Frontal cortex (tissue), 3 donors: ENCODE measurements at regions not wholly inside any gene's neighbourhood (a gene's known extent, or its start where the extent isn't known, plus 50 kb on each side); places are given as distances from the start of the nearest gene placed in this dataset.

Experiments
- DNase-seq, 2 donors: peaks; one replicate each; pipeline ENCODE4 v3.0.0; 2012; ENCODE audit warnings: low spot score in 2 of 2
- FAIRE-seq: peaks from 2 replicates; lab custom pipeline; 2012; peaks lifted over from hg19 to GRCh38; lab: Jason Lieb, UNC
- donor health status: control.
- donor health status: control.
- donor health status: control.

DNA sequence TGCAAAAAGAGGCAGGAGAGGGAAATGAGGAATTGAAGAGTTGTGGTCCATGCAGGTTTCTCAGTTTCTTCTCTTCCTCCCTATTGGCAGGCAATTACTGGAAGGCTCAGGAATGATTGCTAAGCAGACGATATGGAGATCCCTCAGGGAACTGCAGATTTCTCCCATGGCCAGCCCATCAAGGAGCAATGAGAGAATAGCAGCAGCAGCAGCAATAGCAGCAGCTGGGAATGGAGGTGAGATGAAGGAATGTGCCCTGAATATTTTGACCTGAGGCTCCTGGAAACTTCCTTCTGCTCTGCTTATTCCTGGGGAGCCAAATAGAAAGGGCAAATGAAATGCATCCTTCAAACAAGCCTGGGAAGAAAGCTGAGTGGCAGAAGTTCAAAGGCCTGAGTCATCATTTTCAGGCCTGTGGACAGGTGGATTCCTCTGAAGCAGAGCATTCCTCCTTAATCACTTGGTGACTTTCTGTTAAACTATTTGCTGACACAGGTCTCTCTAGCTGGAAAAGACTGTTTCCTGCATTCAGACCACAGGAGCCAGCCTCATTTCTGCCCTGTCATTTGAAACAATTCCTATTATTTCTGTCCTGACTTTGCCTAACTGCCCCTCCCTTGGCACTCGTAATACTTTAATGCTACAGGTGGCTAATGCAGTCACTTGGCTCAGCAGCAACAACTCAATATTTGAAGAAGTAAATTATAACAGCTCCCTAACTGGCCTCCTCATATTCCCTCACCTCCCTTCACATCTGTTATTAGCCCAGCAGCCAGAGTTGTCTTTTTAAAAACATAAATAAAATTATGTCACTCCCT is 146.9 kb upstream of the GADL1 start:
- no peak for DNase-seq

DNA sequence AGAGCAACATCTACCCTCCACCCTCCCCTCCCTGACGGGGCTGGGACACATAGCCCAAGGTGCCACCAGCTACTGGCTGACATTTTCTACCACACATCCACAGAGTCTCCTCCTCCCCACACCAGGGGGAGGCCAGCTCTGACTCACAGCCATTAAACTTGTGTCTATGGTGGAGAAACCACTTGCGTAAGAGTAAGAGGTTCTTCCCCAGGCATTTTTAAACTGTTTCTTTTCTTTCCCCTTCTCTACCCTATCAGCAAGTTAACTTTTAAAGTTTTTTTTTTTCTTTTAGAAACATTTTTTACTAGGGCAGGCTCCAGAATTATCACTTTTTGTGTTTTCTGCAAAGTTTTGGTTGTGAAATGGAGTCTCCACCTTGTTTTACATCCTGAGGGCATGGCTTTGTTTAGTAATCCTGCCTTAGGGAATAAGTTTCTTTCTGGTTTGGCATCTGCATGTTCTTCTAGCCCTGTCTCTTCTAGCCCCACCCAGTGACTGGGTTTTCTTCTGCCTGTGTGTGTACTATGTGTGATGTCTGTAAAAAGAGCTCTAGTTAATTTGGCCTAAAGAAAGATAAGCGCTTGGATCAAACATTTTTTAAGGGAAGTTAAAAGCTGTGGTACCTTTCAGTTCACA is 148.8 kb upstream of the GADL1 start:
- FAIRE-seq (no peak), DNase-seq (no peak)

More for the DNA sequence above, 146.9 kb upstream of the GADL1 start:
- FAIRE-seq = no peak

DNA sequence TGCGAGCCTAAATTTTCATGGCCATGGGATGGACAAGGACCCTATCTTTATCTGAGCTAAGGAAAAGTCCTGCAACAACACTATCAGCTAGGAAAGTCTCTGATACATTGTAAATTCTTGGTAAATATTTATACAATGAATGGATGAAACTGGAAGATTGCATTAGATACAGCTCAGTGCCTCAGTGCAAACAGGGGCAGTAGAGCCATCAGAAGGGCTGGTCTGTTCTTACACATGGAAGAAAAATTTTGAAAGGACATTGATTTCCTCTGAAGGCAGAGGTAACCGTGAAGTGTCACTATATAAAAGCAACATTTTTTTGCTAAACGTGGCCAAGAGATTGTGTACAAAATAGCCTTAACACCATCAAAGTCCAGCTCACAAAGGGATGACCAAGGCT is 153.2 kb upstream of the GADL1 start:
- DNase-seq = no peak
- FAIRE-seq = no peak

DNA sequence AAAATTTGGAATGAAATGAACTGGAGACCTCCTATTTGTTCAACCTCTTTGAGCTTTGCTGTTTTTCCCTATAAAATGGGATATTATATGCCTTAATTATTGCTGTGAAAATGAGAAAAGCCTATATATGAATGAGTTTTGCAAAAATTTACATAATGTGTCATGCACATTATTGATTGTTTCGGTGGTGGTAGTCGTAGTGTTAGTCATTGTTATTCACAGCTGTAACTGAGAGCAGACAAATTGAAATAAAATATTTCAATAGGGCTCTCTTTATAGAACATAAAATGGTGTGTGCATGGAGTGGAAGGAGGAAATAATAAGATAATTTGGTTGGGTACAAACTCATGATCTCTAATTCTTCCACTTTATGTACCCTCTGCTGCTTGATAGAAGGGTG is 153.7 kb upstream of the GADL1 start:
- DNase-seq = no peak
- no peak for FAIRE-seq

DNA sequence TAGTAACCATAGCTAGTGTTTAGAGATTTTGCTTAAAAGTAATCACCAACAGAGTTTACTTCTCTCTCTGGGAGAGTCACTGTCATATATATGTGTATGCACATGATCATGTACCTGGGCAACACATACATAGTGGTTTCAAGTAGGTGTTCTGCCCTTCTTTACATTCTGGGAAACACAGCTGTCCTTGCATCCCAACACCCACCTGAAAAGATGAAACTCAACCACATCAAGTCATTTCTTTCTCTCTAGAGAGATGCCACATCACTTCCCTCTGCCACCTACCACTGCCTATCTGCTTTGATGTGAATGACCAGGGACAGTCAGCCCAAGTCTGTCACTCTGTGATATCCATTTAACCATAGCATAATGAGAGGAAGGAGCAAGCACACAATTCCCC is 155.8 kb upstream of the GADL1 start:
- FAIRE-seq (no peak), DNase-seq (no peak)

DNA sequence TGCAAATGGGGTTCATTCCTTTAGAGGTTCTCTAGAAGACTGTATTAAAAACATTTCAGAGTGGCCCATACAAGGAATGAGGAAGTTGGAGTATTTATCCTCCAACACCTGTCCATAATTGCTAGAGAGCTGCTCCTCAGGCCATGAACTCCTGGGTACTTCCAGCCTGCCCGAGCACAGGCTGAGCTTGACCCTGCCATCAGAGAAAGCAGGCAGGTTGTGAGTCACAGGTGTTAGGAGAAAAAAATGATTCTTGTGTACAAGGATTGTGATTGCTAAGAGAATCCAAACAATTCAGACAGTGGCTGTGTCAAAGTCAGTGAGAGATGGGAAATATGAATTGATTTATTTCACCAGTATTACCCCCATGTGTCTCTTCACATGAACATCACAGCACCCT is 156.8 kb upstream of the GADL1 start:
- FAIRE-seq (no peak), DNase-seq (no peak)

DNA sequence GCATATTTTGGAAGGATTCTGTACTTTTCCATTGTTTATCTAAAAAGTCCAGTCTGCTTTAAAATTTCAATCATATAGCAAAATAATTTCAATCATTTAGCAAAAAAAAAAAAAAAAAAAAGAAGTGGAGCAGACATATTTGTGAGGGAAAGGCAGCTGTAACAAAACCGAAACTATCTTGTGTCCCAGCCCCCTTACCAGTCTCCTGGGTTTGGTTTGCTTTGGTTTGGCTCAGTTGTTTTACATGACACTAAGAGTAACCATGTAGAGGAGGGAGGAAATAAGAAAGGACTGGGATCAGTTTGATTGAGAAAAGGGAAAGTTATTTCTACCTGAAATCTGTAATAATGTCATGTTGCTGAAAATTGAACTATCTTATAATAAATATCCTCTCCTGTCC is 158.8 kb upstream of the GADL1 start:
- DNase-seq = no peak
- no peak for FAIRE-seq

DNA sequence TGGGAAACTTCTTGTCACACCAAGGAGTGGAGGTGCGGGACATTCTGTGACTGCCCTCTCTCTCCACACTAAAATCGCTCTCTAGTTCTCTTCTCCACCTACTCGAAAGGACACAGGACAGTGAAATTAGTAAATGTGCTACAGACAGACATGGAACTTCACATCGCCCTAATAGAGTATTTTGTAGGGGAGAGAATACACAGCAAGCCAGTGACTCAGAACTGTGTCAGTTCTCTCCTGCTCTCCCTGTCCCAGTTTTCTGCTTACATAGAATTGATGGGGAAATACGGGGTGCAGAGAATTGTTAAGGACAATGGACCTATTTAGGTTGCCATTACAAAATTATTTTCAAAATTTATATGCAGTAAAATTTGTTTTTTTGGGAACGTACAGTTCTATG is 159.6 kb upstream of the GADL1 start:
- DNase-seq (no peak), FAIRE-seq (no peak)

DNA sequence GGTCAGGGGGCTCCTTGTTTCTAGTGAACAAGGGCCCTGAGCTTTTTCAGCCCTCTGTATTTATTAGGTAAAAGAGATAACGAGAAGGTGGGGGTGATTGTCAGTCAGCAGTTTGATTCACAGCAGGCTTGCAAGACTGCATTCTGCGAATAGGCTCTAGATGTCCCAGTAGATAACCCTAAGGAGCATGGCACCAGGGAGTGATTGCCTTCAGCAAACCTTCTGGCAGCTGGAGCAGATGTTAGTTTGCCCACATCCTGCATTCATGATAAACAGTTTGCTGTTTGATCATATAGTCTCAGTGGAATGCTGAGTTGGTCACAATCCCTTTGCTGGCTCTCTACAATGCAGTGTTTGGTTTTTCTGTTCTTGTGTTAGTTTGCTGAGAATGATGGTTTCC is 161.3 kb upstream of the GADL1 start:
- FAIRE-seq (no peak), DNase-seq (no peak)

DNA sequence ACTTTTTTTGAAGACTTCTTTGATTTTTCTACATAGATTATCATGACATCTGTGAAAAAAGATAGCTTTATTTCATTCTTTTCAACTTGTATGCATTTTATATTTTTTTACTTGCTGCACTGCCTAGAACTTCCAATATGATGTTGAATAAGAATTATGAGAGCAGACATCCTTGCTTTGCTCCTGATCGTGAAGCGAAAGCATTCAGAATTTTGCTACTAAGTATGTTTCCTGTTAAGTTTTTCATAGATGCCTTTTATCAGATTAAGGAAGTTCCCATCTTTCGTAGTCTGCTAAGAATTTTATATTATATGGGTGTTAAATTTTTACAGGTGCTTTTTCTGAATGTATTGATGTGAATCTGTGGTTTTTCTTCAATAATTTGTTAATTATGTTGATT is 163.4 kb upstream of the GADL1 start:
- peak; percentile 72 for FAIRE-seq
- DNase-seq = no peak

DNA sequence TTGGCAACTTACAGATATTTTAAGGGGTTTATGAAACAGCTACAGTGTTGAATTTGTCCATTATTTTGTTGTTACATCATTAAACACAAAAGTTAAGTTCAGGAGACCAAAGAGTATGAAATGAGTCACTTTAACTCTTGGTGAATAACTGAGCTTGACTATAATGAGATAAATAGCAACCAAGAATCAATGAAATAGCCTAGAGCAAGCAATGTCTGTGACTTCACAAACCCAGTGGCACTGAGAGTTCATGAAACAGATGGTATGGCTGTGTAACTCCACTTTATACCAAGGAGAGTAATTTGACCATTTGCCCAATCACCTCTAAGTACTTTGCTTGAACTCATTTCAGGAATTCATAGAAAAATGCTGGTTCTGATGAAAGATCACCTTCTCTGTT is 169.6 kb upstream of the GADL1 start:
- no peak for FAIRE-seq
- DNase-seq = no peak

DNA sequence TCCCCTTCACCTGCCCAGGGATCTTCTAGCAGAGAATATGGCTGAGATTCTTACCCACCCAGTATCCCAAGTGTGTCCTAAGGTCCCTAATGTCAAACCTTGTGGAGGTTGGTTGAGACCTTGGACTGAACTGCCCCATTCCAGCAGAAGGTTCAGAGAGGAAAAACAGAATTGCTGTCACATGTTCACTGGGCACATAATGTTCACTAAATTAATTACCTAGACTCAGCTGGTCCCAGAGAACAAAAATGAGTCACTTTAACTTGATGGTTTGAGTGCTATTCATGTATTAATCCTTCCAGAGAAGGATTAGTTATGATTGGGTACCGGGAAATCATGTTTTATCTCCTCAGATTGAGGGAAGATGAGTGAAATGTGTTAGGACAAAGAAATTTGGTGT is 171.3 kb upstream of the GADL1 start:
- FAIRE-seq (no peak), DNase-seq (no peak)

DNA sequence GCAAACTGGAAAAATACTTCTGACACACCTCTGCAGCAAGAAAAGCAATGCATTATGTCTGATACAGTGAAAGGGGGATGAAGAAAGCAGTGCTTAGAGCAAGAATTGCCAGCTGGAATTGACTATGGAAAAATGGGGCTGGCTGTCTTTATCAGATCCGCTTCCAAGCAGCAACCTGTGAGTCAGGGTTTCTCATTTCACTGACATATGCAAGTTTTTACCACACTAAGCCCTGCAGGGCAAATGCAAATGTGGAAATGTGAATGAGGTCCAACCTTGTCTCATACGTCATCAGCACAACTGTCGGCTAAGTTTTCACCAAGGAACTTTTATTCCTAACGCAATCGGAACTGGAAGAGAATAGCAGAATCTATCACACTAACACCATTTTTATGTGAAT is 172.5 kb upstream of the GADL1 start:
- FAIRE-seq (no peak), DNase-seq (no peak)

DNA sequence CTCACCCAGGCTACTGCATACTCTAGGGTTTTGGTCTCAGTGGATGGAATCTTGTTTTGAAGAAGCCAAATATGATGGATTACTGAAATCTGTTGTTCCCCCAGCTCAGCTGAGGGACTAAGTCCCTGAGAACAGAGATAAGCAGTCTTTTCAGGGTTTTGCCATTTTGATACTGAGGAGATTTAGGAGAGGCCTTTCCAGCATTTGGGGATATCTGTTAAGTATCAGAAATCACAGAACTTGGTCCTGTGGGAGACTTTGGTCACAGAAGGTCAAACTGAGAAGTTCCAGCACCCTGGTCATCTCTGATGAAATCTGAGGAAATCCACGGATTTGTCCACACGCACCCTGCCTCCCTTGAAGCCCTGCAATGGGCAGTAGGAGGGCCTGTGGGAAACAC is 181.0 kb upstream of the GADL1 start:
- DNase-seq (no peak), FAIRE-seq (no peak)

DNA sequence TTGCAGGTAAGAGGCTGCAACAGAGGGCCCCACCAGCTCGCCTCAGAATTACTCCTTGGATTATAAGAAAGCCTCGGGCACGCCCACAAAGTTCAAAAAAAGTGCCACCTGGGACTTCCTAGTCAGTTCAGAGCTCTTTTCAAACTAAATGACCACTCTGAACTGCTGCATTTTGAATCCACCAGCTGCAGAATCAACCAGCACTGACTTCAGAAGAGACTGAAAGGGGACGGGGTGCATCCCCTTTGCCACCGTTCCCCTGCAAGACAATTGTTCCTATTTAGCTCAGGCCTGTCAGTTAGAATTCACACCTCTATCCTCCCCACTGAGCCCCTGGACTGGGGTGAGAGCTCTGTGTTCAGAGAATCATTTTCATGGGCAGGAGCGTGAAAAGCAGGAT is 181.4 kb upstream of the GADL1 start:
- DNase-seq (no peak), FAIRE-seq (no peak)

DNA sequence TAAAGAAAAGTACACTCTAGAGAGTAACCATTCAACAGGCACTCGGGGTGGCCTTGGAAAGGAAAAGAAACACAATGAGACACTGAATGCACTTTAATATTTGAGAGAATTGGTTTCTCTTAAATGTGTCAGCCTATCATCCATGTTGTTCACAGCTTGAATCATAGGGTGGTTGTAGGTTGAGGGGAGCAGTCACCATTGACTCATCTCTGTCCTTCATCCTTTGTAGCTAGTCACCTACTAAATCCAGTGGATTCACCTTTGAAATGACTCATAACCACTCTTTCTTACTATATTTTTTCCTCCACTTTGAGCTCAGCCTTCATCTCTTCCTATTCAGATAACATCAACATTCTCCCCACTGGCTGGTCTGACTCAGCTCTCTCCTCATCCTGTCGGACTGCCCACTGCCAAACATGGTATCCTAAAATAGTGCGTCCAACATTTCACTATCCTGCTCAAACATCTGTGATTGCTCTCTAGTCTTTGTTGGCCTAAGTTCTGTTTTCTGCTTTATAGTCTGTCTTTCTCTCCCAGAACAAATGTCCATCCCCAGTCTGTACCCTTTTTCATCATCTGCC is 182.7 kb upstream of the GADL1 start:
- FAIRE-seq = no peak

DNA sequence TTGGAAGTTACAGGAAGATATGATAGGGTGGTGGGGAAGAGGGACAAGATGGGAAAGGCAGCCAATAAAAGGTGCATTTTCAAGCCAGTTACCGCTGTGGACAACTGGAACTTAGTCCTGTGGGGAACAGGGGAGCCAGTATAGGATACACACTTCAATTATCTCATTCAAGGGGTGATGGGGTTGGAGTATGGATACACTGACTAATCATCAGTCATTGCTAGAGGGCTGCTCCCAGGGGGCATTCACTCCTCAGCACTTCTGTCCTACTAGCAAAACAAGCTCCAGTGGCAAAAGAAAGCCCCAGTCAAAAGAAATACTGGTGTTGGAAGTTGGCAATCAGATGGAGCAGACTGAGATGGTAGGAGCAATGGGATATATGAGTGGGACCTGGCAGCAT is 183.4 kb upstream of the GADL1 start:
- FAIRE-seq (no peak), DNase-seq (no peak)

More for the DNA sequence above, 182.7 kb upstream of the GADL1 start:
- DNase-seq = peak in 1 of 2 donors; percentile 6

DNA sequence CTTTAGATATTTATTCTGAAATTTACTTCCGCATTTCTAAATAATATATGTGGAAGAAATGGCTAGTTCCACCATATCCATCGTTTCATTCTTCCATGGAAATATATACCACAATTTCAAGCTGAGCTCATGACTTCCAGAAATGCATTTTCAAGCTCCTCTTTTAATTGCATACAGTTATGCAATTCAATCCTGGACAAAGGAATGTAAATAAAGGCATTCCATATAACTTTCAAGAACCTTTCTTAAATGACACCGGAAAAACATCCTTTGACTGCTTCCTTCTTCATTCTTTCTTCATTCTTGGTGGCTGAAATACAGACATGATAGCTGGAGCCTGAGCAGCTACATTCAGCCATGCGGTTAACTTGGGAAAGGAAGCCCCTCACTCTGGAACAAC is 185.2 kb upstream of the GADL1 start:
- DNase-seq (no peak), FAIRE-seq (no peak)

DNA sequence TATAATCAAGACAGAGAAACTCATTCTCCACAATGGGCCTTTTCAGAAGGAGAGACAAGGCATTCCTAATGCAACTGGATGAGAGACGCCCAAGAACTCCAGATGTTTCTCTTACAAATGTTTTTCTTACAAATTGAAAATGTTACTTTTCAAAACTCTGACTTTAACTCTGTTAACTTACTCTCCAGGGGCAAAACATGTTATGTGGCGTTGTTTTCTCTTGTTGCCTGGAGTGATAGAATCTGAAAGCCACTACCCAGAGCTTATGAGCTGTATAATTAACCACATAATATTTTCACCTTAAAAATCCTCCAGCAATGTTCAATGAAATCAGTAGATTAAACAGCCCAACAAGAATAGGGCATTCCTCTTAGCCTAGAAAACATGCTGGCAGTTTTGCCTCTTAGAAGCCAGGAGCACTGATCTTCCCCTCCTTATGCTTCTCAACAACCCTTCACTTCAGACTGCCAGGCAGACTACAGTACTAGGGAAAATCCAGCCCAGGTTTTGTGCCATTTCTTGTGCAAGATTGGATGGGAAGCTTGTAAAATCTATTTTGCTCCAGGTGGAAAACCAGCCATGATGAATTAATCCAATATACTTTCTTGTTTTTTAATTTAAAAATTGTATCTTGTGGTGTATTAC is 186.7 kb upstream of the GADL1 start:
- DNase-seq (no peak), FAIRE-seq (no peak)

DNA sequence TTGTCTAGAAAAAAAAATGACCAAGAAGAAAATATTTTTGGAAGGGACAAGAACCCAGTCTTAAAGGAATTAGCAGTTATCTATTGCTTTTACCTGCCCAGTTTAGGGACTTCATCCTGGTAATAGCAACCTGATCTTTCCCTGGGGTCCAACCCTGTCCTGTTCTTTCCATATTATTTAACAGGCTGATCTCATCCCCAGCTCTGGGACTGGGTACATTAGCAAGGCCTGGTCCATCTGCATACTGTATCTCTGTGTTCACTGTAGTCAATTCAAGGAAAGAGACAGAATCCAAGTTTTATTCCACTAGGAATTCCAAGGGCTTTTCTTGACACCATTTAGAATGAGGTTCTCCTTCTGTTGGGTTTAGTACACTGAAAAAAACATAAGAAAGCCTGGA is 191.7 kb upstream of the GADL1 start:
- DNase-seq (no peak), FAIRE-seq (no peak)

DNA sequence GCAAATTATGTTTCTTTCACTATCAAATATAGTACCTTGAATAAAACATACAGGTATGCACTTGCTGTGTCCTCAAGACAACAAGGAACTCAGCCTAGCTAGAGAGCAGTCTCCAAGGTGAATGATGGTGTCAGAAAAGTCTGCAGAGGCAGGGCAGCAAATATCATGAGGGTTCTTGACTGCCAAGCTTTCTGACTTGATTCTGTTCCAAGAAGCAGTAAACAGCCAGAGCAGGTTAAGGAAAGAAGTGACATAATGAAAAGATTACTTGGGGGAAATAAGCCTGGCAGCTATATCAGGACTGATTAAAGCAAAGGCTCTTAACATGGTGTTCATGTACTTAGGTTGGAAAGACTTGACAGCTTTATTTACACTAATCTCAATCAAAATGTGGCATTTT is 192.2 kb upstream of the GADL1 start:
- DNase-seq (no peak), FAIRE-seq (no peak)
